Ishikawa (cell line): ENCODE measurements at regions not wholly inside any gene's neighbourhood (a gene's known extent, or its start where the extent isn't known, plus 50 kb on each side); places are given as distances from the start of the nearest gene placed in this dataset.

Experiments
- CEBPB ChIP-seq: IDR thresholded peaks from 2 replicates; pipeline ENCODE4 v1.6.1; 2012
- RAD21 ChIP-seq: IDR thresholded peaks from 2 replicates; pipeline ENCODE4 v1.6.1; 2012; ENCODE audit warnings: low read depth

GRCh38 chr2:51981783-51982182 is 949.9 kb upstream of the NRXN1 start:
- no peak for TF ChIP-seq RAD21
- no peak for TF ChIP-seq CEBPB
